Rectal smooth muscle tissue (tissue), 1 donor: ENCODE measurements at regions not wholly inside any gene's neighbourhood (a gene's known extent, or its start where the extent isn't known, plus 50 kb on each side); places are given as distances from the start of the nearest gene placed in this dataset.

Experiments
- H3K27ac ChIP-seq: one replicate; pipeline ENCODE4 v1.7.0; 2013; ENCODE audit warnings: low read depth, low read length, inconsistent platforms
- H3K27me3 ChIP-seq: one replicate; pipeline ENCODE4 v1.7.0; 2013; ENCODE audit warnings: low read length; ENCODE audit not compliant: control insufficient read depth, insufficient read depth
- H3K36me3 ChIP-seq: one replicate; pipeline ENCODE4 v1.7.0; 2013; ENCODE audit warnings: low read length; ENCODE audit not compliant: control insufficient read depth, insufficient read depth
- H3K4me1 ChIP-seq: one replicate; pipeline ENCODE4 v1.7.0; 2013; ENCODE audit warnings: low read length; ENCODE audit not compliant: control insufficient read depth, insufficient read depth
- H3K4me3 ChIP-seq: one replicate; pipeline ENCODE4 v1.7.0; 2013; ENCODE audit warnings: low read length
- H3K9ac ChIP-seq: one replicate; pipeline ENCODE4 v1.7.0; 2013; ENCODE audit warnings: low read length

- no peak overlapping the region for H3K4me3 ChIP-seq
- no peak overlapping the region for H3K9ac ChIP-seq
- H3K36me3 ChIP-seq, result no peaks in the 10 kb centered on the region
- no peak overlapping the region for H3K27ac ChIP-seq
- no peaks in the 10 kb centered on the region for H3K4me1 ChIP-seq
- H3K27me3 ChIP-seq, result no peaks in the 10 kb centered on the region
Observed at GRCh38 chr16:64184156-64184555, 937.7 kb downstream of the CDH11 start.

- Histone ChIP-seq H3K36me3 (no peaks in the 10 kb centered on the region), H3K9ac (no peak overlapping the region), H3K4me1 (no peaks in the 10 kb centered on the region), H3K27ac (no peak overlapping the region), H3K4me3 (no peak overlapping the region), H3K27me3 (no peaks in the 10 kb centered on the region)
Observed at GRCh38 chr16:64182985-64183384, 938.9 kb downstream of the CDH11 start.

GRCh38 chr16:64181271-64181925 lies 940.5 kb downstream of the CDH11 start:
- no peaks in the 10 kb centered on the region for H3K27me3 ChIP-seq

GRCh38 chr16:64180136-64180900 lies 941.5 kb downstream of the CDH11 start:
- Histone ChIP-seq H3K9ac (no peak overlapping the region), H3K27ac (no peak overlapping the region), H3K27me3 (no peaks in the 10 kb centered on the region), H3K4me1 (no peaks in the 10 kb centered on the region), H3K4me3 (no peak overlapping the region), H3K36me3 (no peaks in the 10 kb centered on the region)

More at GRCh38 chr16:64181271-64181925, 940.5 kb downstream of the CDH11 start:
- no peaks in the 10 kb centered on the region for H3K4me1 ChIP-seq
- H3K9ac ChIP-seq, result no peak overlapping the region
- H3K27ac ChIP-seq, result no peak overlapping the region
- no peak overlapping the region for H3K4me3 ChIP-seq
- H3K36me3 ChIP-seq, result no peaks in the 10 kb centered on the region

GRCh38 chr16:64174327-64174726 lies 947.5 kb downstream of the CDH11 start:
- H3K4me1 ChIP-seq, result no peaks in the 10 kb centered on the region
- no peak overlapping the region for H3K9ac ChIP-seq
- H3K4me3 ChIP-seq, result no peak overlapping the region
- no peak overlapping the region for H3K27ac ChIP-seq
- H3K27me3 ChIP-seq, result no peaks in the 10 kb centered on the region
- no peaks in the 10 kb centered on the region for H3K36me3 ChIP-seq

- no peaks in the 10 kb centered on the region for H3K4me1 ChIP-seq
- no peak overlapping the region for H3K4me3 ChIP-seq
Observed at GRCh38 chr16:64172652-64173051, 949.2 kb downstream of the CDH11 start.

GRCh38 chr16:64172226-64172625 lies 949.6 kb downstream of the CDH11 start:
- H3K4me3 ChIP-seq, result no peak overlapping the region
- no peak overlapping the region for H3K27ac ChIP-seq

More at GRCh38 chr16:64172652-64173051, 949.2 kb downstream of the CDH11 start:
- H3K36me3 ChIP-seq, result no peaks in the 10 kb centered on the region
- H3K27ac ChIP-seq, result no peak overlapping the region
- no peak overlapping the region for H3K9ac ChIP-seq
- H3K27me3 ChIP-seq, result no peaks in the 10 kb centered on the region

GRCh38 chr16:64171632-64172031 lies 950.2 kb downstream of the CDH11 start:
- Histone ChIP-seq H3K9ac (no peak overlapping the region), H3K4me3 (no peak overlapping the region), H3K27ac (no peak overlapping the region), H3K4me1 (no peaks in the 10 kb centered on the region), H3K27me3 (no peaks in the 10 kb centered on the region), H3K36me3 (no peaks in the 10 kb centered on the region)

More at GRCh38 chr16:64172226-64172625, 949.6 kb downstream of the CDH11 start:
- Histone ChIP-seq H3K36me3 (no peaks in the 10 kb centered on the region), H3K4me1 (no peaks in the 10 kb centered on the region), H3K9ac (no peak overlapping the region), H3K27me3 (no peaks in the 10 kb centered on the region)

- Histone ChIP-seq H3K9ac (no peak overlapping the region), H3K27ac (no peak overlapping the region), H3K4me1 (no peaks in the 10 kb centered on the region), H3K4me3 (no peak overlapping the region), H3K27me3 (no peaks in the 10 kb centered on the region), H3K36me3 (no peaks in the 10 kb centered on the region)
Observed at GRCh38 chr16:64168371-64168770, 953.5 kb downstream of the CDH11 start.

GRCh38 chr16:64167936-64168335 lies 953.9 kb downstream of the CDH11 start:
- H3K36me3 ChIP-seq, result no peaks in the 10 kb centered on the region
- no peaks in the 10 kb centered on the region for H3K27me3 ChIP-seq
- H3K9ac ChIP-seq, result no peak overlapping the region
- no peaks in the 10 kb centered on the region for H3K4me1 ChIP-seq
- H3K4me3 ChIP-seq, result no peak overlapping the region
- no peak overlapping the region for H3K27ac ChIP-seq

GRCh38 chr16:64165368-64165767 lies 956.5 kb downstream of the CDH11 start:
- no peak overlapping the region for H3K9ac ChIP-seq
- H3K4me1 ChIP-seq, result no peaks in the 10 kb centered on the region
- no peak overlapping the region for H3K4me3 ChIP-seq
- H3K27ac ChIP-seq, result no peak overlapping the region
- no peaks in the 10 kb centered on the region for H3K27me3 ChIP-seq
- H3K36me3 ChIP-seq, result no peaks in the 10 kb centered on the region

- Histone ChIP-seq H3K27ac (no peak overlapping the region), H3K27me3 (no peaks in the 10 kb centered on the region), H3K4me1 (no peaks in the 10 kb centered on the region), H3K36me3 (no peaks in the 10 kb centered on the region), H3K9ac (no peak overlapping the region), H3K4me3 (no peak overlapping the region)
Observed at GRCh38 chr16:64162613-64163375, 959.1 kb downstream of the CDH11 start.
